NCI-H345 treated with DMSO at 0.1 percent for 48 hours (cell line): ENCODE measurements at regions not wholly inside any gene's neighbourhood (a gene's known extent, or its start where the extent isn't known, plus 50 kb on each side); places are given as distances from the start of the nearest gene placed in this dataset.
A peak's percentile ranks its signal among the peaks of the same experiment; 100 is the strongest.

Experiments used
- DNase-seq: peaks from one replicate; lab custom pipeline; 2025; ENCODE audit not compliant: unreplicated experiment; lab: John Stamatoyannopoulos, UW

GRCh38 chr16:73205153-73205886 lies 157.4 kb upstream of the ZFHX3 start:
- no peak for DNase-seq

- peak; percentile 81 for DNase-seq
Measured at GRCh38 chr16:73204359-73205152, 156.6 kb upstream of the ZFHX3 start.

- no peak for DNase-seq
Measured at GRCh38 chr16:73202161-73202729, 154.3 kb upstream of the ZFHX3 start.

GRCh38 chr16:73199214-73199613 lies 151.3 kb upstream of the ZFHX3 start:
- no peak for DNase-seq

GRCh38 chr16:73198481-73198880 lies 150.6 kb upstream of the ZFHX3 start:
- DNase-seq = no peak

- DNase-seq = no peak
Measured at GRCh38 chr16:73197598-73197997, 149.7 kb upstream of the ZFHX3 start.

GRCh38 chr16:73196670-73197069 lies 148.7 kb upstream of the ZFHX3 start:
- no peak for DNase-seq

- DNase-seq = no peak
Measured at GRCh38 chr16:73193464-73193863, 145.5 kb upstream of the ZFHX3 start.

GRCh38 chr16:73192232-73192894 lies 144.4 kb upstream of the ZFHX3 start:
- no peak for DNase-seq

GRCh38 chr16:73191660-73192046 lies 143.7 kb upstream of the ZFHX3 start:
- DNase-seq = no peak

GRCh38 chr16:73190688-73191659 lies 143.0 kb upstream of the ZFHX3 start:
- DNase-seq = no peak

GRCh38 chr16:73190256-73190655 lies 142.3 kb upstream of the ZFHX3 start:
- DNase-seq = no peak

- DNase-seq = no peak
Measured at GRCh38 chr16:73189136-73189535, 141.2 kb upstream of the ZFHX3 start.

GRCh38 chr16:73186752-73187601 lies 139.0 kb upstream of the ZFHX3 start:
- DNase-seq = no peak

GRCh38 chr16:73185737-73186136 lies 137.8 kb upstream of the ZFHX3 start:
- DNase-seq = no peak

- no peak for DNase-seq
Measured at GRCh38 chr16:73183611-73184092, 135.7 kb upstream of the ZFHX3 start.

- DNase-seq = no peak
Measured at GRCh38 chr16:73179705-73180331, 131.9 kb upstream of the ZFHX3 start.

GRCh38 chr16:73177729-73178295 lies 129.9 kb upstream of the ZFHX3 start:
- no peak for DNase-seq
